ENCODE measurements at regions not wholly inside any gene's neighbourhood (a gene's known extent, or its start where the extent isn't known, plus 50 kb on each side); places are given as distances from the start of the nearest gene placed in this dataset.
A peak's percentile ranks its signal among the peaks of the same experiment; 100 is the strongest.

DNA sequence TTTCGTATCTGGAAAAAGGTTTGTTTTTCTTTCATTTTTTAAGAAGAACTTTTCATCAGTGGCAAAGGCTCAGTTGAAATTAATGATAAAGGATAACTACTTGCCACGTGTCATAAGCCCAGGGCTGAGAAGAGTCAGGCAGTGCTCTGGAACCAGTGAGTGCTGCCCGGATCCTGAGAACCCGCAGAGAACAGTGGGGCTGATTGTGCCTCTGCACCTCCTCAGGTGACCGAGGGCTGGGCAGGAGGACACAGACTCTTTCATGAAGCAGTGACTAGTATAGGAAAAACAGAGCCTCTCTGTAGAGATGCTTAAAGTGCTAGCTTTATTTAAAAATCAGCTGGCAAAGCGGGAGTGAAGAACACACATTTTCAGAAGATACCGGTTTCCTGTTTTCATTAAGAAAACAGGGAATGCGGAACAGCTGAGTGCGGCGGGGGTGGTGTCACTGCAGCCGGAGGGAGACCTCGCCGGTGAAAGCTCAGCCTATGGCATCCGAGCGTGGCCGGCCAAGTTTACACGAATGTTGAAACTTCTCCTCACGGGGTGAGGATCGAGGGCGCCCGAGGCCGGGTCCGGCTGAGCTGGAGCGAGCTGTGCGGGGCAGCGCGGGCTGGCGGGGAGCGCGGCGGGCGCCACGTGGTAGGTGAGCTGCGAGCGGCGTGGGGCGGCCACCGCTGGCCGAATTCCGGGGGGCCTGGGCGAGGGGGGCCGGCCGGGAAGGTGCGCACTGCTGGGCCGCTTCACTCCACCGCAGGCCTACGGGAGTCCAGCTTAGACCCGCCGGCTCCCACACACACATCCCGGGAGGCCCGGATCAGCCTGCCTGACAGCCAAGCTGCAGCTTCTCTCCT, 134.7 kb upstream of the DMRT1 start (continued):
- no peak for TF ChIP-seq FUBP1 (CRISPR knock-in tag; IDR thresholded peaks at IDR 0.05; ENCODE audit: borderline replicate concordance)
- 0 out of 2 replicates have a peak, but pooled peaks have one; percentile 23 for TF ChIP-seq ZNF768 (CRISPR knock-in tag; IDR thresholded peaks at IDR 0.05)
- TF ChIP-seq BRD4 (CRISPR knock-in tag; IDR thresholded peaks at IDR 0.05) = no peak; the same call in 1 of the 2 replicates
- peak; percentile 67 for TF ChIP-seq SKI (IDR thresholded peaks at IDR 0.05; ENCODE audit: partially characterized antibody)
- no peak for TF ChIP-seq THAP8 (CRISPR knock-in tag; IDR thresholded peaks at IDR 0.05; ENCODE audit: borderline replicate concordance)
- TF ChIP-seq ZNF619 (CRISPR knock-in tag; IDR thresholded peaks at IDR 0.05) = no peak
- peak; percentile 80; the same call in 1 of the 2 replicates for TF ChIP-seq DMAP1 (CRISPR knock-in tag; IDR thresholded peaks at IDR 0.05)
- no peak for TF ChIP-seq ZNF703 (CRISPR knock-in tag; IDR thresholded peaks at IDR 0.05; ENCODE audit: borderline replicate concordance)
- TF ChIP-seq ZNF878 (CRISPR knock-in tag; IDR thresholded peaks at IDR 0.05) = no peak
- no peak for TF ChIP-seq ZNF556 (CRISPR knock-in tag; IDR thresholded peaks at IDR 0.05; ENCODE audit: borderline replicate concordance)
- no peak for TF ChIP-seq DNMT1 (CRISPR knock-in tag; IDR thresholded peaks at IDR 0.05)
- no peak for TF ChIP-seq KLF6 (CRISPR knock-in tag; IDR thresholded peaks at IDR 0.05)
- no peak for TF ChIP-seq THRA (CRISPR knock-in tag; IDR thresholded peaks at IDR 0.05; ENCODE audit: borderline replicate concordance)
- TF ChIP-seq, protein P1, sequence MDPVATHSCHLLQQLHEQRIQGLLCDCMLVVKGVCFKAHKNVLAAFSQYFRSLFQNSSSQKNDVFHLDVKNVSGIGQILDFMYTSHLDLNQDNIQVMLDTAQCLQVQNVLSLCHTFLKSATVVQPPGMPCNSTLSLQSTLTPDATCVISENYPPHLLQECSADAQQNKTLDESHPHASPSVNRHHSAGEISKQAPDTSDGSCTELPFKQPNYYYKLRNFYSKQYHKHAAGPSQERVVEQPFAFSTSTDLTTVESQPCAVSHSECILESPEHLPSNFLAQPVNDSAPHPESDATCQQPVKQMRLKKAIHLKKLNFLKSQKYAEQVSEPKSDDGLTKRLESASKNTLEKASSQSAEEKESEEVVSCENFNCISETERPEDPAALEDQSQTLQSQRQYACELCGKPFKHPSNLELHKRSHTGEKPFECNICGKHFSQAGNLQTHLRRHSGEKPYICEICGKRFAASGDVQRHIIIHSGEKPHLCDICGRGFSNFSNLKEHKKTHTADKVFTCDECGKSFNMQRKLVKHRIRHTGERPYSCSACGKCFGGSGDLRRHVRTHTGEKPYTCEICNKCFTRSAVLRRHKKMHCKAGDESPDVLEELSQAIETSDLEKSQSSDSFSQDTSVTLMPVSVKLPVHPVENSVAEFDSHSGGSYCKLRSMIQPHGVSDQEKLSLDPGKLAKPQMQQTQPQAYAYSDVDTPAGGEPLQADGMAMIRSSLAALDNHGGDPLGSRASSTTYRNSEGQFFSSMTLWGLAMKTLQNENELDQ (CRISPR knock-in tag; IDR thresholded peaks at IDR 0.05; ENCODE audit: borderline replicate concordance) = no peak
- no peak for TF ChIP-seq ZEB1 (IDR thresholded peaks at IDR 0.05; ENCODE audit: insufficient replicate concordance, low read depth)
- TF ChIP-seq, protein P2, sequence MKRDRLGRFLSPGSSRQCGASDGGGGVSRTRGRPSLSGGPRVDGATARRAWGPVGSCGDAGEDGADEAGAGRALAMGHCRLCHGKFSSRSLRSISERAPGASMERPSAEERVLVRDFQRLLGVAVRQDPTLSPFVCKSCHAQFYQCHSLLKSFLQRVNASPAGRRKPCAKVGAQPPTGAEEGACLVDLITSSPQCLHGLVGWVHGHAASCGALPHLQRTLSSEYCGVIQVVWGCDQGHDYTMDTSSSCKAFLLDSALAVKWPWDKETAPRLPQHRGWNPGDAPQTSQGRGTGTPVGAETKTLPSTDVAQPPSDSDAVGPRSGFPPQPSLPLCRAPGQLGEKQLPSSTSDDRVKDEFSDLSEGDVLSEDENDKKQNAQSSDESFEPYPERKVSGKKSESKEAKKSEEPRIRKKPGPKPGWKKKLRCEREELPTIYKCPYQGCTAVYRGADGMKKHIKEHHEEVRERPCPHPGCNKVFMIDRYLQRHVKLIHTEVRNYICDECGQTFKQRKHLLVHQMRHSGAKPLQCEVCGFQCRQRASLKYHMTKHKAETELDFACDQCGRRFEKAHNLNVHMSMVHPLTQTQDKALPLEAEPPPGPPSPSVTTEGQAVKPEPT (CRISPR knock-in tag; IDR thresholded peaks at IDR 0.05; ENCODE audit: low read depth) = no peak
- peak; percentile 88 for TF ChIP-seq TFAP4 (IDR thresholded peaks at IDR 0.05; ENCODE audit: borderline replicate concordance, low read depth)
- no peak for TF ChIP-seq FOXA1 (IDR thresholded peaks at IDR 0.05)
- no peak for TF ChIP-seq FOXA1 (CRISPR knock-in tag; IDR thresholded peaks at IDR 0.05)
- TF ChIP-seq ZNF614 (CRISPR knock-in tag; IDR thresholded peaks at IDR 0.05; ENCODE audit: borderline replicate concordance) = no peak
- no peak for TF ChIP-seq ZFYVE20 (CRISPR knock-in tag; IDR thresholded peaks at IDR 0.05; ENCODE audit: borderline replicate concordance, low read depth)

All from HepG2 (cell line).